GM19240 (cell line): ENCODE measurements at regions not wholly inside any gene's neighbourhood (a gene's known extent, or its start where the extent isn't known, plus 50 kb on each side); places are given as distances from the start of the nearest gene placed in this dataset.
"Not testable (repeated sequence)": the region's sequence is repeated elsewhere in the genome, so short reads cannot be mapped to it uniquely, and the experiment has no call there.

Experiments
- DNase-seq: peaks from one replicate; pipeline ENCODE4 v3.0.0; 2011; ENCODE audit warnings: low spot score; ENCODE audit not compliant: insufficient read length

GRCh38 chr15:62218841-62219240, 53.8 kb upstream of the C2CD4B start:
- no peak for DNase-seq

- DNase-seq = no peak
Observed at GRCh38 chr15:62219799-62220198, 54.7 kb upstream of the C2CD4B start.

- no peak for DNase-seq
Observed at GRCh38 chr15:62223020-62223419, 57.9 kb upstream of the C2CD4B start.

- no peak for DNase-seq
Observed at GRCh38 chr15:62228604-62229003, 63.5 kb upstream of the C2CD4B start.

GRCh38 chr15:62231856-62232255, 66.8 kb upstream of the C2CD4B start:
- no peak for DNase-seq

GRCh38 chr15:62240121-62241096, 75.3 kb upstream of the C2CD4B start:
- no peak for DNase-seq

- no peak for DNase-seq
Observed at GRCh38 chr15:62241135-62241770, 76.2 kb upstream of the C2CD4B start.

GRCh38 chr15:62242999-62243398, 77.9 kb upstream of the C2CD4B start:
- DNase-seq = no peak

GRCh38 chr15:62244762-62245161, 79.7 kb upstream of the C2CD4B start:
- no peak for DNase-seq

- no peak for DNase-seq
Observed at GRCh38 chr15:62248277-62248984, 83.3 kb upstream of the C2CD4B start.

GRCh38 chr15:62249501-62249900, 84.4 kb upstream of the C2CD4B start:
- DNase-seq = no peak

GRCh38 chr15:62250186-62250585, 85.1 kb upstream of the C2CD4B start:
- no peak for DNase-seq

- DNase-seq = no peak
Observed at GRCh38 chr15:62250978-62251377, 85.9 kb upstream of the C2CD4B start.

- DNase-seq = no peak
Observed at GRCh38 chr15:62253294-62253693, 88.2 kb upstream of the C2CD4B start.

GRCh38 chr15:62254137-62254934, 89.3 kb upstream of the C2CD4B start:
- DNase-seq = peak; percentile 24

GRCh38 chr15:62256430-62256829, 91.3 kb upstream of the C2CD4B start:
- not testable (repeated sequence) for DNase-seq

GRCh38 chr15:62257996-62258521, 93.0 kb upstream of the C2CD4B start:
- no peak for DNase-seq

- no peak for DNase-seq
Observed at GRCh38 chr15:62262305-62262941, 97.3 kb upstream of the C2CD4B start.

- DNase-seq = no peak
Observed at GRCh38 chr15:62264196-62264595, 99.1 kb upstream of the C2CD4B start.

- no peak for DNase-seq
Observed at GRCh38 chr15:62269504-62269903, 104.4 kb upstream of the C2CD4B start.
